T-helper 2 cell (primary cell): ENCODE measurements at regions not wholly inside any gene's neighbourhood (a gene's known extent, or its start where the extent isn't known, plus 50 kb on each side); places are given as distances from the start of the nearest gene placed in this dataset.
"Not testable (repeated sequence)": the region's sequence is repeated elsewhere in the genome, so short reads cannot be mapped to it uniquely, and the experiment has no call there.

Experiments used
- DNase-seq, 5 experiments: peaks; one replicate each; pipeline versions ENCODE4 v3.0.0 to v3.0.0-alpha.2; 2012 to 2022

DNA sequence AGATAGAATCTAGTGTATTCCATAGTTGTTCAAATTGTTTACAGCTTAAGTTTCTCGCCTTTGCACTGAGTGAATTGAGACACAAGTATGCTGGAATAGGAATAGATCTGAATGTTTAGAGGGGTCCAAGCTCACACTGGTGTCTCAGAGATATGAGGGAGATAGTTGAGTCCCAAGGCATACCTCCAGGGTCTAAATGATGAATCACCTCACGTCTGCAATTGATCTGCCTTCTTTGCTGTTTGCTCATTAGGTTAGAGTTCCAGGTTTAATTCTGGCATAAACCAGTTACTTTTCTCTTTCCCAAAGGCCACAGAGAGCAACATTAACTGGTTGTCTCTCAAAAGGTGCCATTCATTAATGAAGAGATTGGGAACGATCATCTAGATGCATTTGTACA is 106.3 kb upstream of the MME start:
- no peak for DNase-seq

DNA sequence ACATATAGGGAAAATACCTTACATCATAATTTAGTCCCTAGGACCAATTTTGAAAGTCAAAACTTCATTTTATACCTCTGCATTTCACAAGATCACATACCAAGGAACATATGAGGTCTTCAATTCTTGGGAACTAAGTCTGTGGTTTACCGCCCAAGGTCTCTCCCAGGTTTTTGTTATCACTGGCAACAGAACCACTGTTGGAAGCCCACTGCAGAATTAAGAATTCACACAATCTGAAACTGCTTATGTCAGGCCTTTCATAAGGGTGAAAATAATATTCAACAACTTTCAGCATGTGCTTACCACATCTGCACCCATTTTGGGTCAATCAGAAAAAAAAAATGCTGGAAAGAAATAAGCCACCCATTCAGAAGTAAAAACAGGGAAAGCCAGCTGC is 107.2 kb upstream of the MME start:
- DNase-seq, result no peak

DNA sequence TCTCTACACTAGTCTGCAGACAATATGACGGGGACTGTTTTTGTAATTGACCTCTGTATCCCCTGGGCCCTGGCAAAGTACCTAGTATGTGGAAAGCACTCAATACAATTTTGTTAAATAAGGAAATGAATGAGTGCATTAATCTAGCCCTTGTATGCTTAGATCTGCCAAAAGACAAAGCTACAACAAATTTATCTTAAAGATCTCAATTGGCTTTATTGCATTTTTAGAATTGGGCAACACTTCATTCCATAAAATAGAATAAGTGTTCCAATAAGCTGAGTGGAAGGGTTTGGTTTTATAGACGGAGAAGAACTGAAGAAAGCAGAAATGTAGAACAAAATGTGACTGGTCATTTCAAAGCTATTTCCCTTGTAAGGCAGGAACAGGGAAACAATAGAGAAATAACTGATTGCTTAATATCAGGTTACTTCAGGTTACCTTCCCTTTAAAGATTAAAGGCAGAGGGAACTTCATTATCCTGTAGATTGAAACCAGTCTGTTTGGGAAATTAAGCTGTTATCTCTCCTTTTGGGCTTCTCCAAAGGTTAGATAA is 108.3 kb upstream of the MME start:
- DNase-seq, result no peak

DNA sequence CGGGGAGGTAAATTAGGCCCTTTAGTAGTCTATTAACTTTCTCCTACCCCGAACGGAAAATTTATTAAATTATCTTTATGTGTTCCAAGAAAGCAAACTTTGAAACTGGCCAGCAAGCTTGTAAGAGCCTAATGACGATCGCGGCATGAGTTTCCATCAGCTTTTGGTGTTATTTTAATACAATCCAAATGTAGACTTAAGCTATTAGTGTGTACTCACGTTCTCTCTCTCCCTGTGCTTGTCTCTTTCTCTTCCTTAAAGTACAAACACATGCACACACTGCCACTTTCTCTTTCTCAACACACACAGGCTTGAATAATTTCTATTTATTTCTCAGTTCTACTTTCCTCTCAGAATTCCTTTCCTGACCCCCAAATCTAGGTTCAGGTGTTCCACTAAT is 108.8 kb upstream of the MME start:
- DNase-seq, result no peak

DNA sequence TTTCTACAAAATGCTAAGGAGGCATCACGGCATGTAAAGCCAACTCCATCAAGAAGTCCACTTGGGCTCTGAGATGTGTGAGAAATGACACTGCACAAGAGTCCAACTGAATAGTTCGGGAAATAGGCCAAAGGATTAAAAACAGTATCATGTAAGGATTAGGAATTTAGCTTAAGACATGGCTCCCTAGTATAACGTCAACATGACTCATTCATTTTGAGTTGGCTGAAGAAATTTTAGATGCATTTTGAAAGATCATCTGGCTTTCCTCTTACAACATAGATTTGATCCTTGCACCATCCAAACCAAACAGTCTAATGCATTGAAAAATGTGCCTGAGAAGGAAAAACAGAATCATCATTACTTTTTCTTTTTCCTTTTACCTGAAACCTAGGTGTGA is 109.3 kb upstream of the MME start:
- DNase-seq, result no peak

DNA sequence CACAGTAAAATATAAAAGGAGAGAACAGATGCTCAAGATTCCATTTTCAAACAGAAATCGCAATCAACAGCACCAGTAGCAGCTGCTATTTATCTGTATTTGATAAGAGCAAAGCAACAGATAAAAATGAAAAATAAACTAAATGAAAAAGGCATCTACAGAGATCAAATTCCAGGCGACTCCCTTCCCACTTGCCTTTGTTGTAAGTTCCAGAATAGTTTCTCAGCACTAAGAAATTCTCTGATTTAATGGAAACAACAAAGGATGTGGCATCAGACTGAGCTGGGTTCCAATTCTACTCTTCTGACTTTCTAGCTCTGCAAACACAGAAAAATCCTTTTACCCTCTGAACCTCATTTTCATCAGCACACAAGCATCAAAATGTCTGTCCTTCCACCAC is 110.8 kb upstream of the MME start:
- DNase-seq, result no peak

DNA sequence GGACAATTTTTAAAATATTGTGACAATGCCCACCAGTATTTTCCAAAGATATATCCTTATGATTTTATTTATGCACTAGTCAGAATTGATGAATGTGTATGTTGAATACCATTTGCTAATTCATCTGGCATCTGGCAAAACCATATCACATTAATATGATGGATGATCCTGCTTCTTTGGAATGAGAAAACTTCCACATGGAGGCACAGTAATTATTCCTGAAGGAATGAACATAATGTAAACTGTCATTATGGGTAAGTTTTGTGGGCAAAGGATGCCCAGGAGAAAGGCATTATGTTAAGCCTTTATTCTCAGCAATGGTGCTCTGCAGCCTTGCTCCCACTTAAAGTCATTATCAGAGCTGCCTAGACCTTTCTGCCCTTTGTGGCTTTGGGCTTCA is 113.0 kb upstream of the MME start:
- DNase-seq, result no peak

DNA sequence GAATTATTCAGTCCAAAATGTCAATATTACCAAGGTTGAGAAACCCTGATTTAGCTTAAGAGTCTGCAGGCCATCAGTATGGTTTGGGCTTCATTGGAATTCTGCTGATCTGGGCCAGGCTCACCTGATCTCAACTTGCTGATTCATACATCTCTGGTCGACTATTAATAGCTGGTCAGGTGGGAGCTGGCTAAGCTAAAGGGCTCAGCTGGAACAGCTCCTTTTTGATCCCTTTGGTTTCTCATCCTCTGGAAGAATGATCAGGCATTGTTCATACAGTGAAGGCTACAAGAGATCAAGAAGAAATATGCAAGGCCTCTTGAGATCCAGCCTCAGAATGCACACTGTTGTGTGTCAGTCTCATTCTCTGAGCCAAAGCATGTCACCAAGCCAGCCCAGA is 123.3 kb upstream of the MME start:
- no peak for DNase-seq

DNA sequence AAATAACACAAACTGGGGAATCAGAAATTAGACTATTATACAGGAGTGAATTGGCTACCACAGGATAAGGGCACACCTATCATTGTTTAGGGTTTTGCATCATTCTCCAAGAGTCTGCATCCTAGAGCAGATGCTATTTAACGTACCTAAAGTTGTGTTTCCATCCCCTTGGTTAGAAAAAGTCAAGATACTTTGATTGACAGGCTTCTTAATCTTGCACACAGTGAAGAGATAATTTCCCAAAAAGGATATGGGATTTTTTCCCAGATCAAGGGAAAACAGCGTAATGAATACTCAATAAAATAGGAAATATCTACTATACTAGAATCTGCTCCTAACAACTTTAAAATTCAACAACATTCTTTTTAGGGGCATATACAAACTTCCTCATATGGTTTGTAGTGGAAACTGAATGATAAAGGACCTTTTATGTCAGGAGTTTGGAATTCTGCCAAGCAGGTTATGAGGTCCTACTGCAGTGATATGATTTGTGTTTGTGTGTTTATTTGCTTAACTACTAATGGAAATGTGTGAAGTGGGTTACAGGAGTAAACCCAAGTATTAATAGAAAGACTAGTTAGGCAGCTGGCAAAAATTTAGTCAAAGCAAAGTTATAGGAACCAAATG is 124.1 kb upstream of the MME start:
- DNase-seq, result no peak

DNA sequence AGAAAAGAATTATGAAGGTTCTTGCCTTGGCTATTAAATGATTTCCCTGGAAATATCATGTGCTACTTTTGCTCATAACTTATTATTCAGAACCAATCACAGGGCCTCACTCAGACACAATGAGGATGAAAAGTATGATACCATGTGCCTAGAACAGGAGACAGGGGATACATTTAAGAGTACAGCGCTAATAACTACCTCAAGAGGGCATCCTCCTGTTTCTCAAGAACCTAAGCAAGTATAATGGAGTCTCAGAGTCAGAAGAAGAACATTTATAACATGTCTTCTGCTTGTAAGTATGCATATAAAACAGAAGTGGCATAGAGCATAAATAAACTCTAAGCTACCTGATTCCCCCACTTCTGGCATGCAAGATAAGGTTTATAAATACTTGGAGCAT is 125.4 kb upstream of the MME start:
- DNase-seq, result no peak

DNA sequence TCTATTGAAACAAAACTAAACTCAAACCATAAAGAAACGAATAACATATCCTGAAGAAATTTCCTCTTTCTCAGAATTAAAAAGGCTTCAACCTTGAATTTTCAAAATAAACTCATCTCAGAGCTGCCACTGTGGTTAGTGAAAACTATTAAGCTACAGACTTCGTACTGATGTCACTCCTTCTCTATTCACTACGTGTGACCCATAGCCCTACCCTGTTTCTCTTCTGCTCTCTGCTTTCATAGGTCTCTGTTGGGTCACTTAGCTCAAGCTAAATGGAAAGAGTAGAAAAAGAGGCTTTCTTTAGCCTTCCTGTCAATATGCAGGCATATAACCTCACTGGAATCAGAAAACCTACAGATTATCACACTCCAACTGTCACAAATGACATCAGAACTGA is 126.6 kb upstream of the MME start:
- no peak for DNase-seq

DNA sequence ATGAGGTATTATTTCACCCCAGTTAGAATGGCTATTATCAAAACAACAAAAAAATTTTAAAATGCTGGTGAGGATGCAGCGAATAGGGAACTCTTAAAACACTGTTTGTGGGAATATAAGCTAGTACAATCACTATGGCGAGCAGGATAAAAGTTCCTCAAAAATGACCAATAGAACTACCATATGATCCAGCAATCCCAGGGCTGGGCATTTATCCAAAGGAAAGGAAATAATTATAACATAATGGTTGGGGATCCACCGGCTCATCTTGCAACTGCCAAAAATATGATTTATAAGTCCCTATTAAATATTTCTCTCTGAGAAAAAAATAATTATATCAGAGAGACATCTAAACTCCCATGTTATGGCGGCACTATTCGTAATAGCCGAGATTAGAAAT is 127.6 kb upstream of the MME start:
- no peak for DNase-seq

DNA sequence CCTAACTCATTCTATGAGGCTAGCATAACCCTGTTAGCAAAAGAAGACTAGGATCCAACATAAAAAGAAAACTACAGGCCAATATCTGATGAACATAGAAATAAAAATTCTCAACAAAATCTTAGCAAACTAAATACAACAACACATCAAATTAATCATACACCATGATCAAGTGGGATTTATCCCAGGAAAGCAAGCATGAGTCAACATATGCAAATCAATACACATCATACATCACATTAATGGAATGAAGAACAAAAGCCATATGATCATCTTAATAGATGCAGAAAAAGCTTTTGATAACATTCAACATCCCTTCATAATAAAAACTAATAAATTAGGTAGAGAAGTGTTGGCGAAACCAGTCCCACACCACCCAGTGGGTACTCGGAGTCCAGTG is 136.1 kb upstream of the MME start:
- no peak for DNase-seq

DNA sequence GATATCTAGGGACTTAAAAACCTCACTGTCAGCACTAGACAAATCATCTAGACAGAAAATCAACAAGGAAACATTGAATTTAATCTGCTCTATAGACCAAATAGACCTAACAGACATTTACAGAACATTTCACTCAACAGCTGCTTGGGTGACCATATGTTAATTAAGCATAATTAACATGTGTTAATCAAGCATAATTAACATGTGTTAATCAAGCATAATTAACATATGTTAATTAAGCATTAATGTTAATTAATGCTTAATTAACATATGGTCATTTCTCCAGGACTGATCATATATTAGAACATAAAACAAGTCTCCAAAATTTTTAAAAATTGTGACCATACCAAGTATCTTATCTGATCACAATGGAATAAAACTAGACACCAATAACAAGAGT is 137.3 kb upstream of the MME start:
- no peak for DNase-seq

DNA sequence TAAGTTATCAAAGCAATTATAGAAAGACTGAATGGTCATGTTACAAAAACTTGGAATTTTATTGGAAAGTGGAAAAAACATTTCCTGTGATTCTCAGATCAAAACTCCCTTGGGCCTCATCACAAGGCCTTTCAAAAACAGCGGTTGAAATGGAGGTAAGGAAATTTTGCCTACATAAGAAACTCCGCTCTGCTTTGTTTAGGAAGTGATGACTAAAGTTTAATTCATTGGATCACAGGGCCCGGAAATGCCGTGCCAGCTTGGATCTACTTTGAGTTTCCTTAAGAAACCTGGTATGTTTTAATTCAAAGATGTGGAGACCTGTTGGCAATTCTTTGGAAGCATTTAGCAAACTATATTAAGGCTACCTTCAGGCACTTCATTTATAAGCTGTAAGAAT is 143.9 kb upstream of the MME start:
- DNase-seq, result no peak

DNA sequence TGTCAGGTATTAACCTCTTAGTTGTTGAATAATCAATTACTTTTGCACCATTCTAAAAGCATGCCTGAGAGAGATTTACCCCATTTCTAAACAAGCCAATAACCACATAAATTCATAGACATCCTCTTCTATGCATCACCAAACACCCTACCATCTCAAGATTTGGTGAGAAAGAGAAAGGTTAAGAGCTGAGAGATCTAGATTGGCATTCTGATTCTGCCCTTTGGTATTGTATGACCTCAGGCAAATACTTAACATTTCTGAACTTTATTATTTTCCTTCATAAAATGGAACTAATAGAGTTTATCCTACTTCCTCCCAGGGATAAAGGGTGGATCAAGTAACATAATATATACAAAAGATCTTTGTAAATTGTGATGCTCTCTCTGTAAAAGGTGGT is 146.5 kb upstream of the MME start:
- no peak for DNase-seq

DNA sequence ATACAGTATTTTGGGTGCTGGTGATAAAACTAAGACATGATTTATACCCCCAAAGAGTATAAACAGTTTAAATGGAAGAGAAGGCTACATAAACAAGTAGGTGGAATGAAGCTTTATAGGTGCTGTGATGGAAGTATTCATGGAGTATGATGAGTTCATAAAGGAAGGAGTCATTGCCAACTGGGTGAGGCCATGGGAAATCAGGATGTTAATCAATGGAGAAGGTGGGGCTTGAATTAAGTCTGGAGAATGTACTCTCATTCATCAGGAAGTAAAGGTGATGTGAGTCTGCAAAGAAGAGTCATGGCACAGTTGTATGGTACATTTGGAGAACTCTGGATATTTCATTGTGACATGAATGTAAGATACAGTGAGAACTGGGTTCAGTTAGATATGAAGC is 147.5 kb upstream of the MME start:
- DNase-seq, result no peak

DNA sequence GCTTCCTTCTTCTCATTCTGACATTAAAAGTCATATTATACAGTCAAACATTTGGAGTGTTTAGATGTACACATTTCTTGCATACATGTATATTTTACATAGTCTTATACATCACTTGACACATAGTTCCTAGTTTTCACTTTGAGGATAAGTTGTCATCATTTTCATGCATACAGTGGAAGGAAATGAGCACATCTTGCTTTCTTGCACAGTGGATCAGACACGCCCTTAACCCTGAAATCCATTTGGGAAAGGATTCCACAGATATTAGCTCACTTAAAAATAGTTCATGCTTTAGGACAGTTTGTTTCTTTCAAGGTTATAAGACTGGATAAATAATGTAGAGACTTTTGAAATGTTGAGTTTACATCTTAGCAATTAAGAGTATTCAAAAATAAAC is 148.6 kb upstream of the MME start:
- no peak for DNase-seq

DNA sequence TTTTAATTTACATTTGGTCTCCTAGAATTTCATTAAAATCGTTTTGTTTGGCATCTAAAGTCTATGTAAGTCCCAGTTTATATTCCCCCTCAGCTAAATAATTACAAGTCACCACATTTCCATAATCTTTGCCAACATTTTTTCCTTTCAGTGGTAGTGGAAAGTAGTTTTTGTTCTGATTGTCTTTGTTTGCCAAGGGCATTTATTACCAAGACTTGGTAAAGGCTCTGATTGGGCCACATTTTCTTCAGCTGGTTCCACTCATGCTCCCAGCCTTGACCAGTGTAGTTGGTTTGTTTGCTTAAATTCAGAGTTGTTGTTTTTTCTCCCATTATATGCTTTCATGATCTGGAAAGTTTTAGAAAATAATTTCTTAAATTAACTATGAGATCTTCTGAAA is 153.4 kb upstream of the MME start:
- no peak for DNase-seq

DNA sequence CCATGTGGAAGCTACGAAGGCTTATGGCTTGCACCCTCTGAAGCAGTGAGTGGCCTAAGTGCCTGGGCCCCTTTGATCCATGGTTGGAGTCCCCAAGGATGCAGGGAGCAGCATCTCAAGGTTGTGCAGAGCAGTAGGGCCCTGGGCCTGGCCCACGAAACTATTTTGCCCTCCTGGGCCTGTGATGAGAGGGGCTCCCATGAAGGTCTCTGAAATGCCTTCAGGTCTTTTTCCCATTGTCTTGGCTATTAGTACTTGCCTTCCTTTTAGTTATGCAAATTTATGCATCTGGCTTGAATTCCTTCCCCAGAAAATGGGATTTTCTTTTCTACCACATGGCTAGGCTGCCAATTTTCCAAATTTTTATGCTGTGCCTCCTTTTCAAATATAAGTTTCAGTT is 158.8 kb upstream of the MME start:
- DNase-seq, result no peak

DNA sequence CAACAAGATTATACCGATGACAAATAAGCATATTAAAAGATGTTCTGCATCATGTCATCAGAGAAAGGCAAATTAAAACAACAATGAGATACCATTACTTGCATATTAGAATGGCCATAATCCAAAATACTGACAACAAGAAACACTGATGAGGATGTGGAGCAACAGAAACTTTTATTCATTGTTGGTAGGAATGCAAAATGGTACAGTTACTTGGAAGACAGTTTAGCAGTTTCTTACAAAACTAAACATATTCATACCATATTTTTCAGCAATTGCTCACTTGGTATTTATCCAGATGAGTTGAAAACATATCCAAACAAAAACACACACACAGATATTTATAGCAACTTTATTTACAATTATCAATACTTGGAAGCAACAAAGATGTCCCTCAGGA is 160.9 kb upstream of the MME start:
- DNase-seq, result no peak

DNA sequence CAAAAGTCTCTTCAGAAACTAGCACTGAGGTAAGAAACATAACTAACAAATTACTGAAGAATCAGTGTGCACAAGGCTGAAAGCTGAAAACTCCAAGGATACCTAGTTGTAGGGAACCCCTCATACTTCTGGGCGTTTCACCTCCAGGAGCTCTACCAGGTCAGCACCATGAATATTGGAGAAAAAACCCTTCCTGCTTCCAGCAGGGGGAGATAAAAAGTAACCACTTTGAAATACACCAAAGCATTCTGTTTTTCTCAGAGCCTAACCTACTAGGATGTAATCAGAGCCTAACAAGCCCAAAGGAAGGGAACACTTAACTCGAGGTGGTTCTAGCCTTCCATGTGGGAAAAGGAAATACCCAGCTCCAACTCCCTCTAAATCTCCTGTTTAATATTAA is 175.8 kb upstream of the MME start:
- no peak for DNase-seq

DNA sequence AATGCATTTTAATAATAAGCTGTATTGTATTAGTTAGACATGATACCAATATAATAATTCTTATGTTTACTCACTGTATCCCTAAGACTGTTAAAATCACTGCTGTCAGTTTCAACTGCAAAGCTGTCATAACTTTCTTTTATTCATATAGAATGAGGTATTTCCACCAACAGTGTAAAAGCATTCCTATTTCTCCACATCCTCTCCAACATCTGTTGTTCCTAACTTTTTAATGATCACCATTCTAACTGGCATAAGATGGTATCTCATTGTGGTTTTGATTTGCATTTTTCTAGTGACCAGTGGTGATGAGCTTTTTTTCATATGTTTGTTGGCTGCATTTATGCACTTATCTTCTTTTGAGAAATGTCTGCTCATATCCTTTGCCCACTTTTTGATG is 177.6 kb upstream of the MME start:
- DNase-seq, result not testable (repeated sequence)

DNA sequence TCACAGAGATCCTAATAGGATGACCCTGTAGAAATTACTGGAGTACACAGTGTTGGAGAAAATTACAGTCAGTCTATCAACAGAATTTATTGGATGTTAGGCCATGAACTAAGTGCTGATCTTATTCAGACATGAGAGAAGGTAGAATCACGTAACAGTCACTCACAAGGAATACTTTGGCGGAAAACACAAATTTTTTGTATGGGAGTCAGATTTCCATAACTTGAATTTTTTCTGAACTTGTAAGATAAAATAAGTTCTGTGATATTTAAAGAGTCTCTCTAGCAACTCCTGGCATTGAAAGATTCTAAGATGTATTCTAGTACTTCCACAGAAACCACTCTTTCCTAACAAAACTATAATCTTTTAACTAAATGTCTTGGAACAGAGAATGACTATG is 178.8 kb upstream of the MME start:
- no peak for DNase-seq

DNA sequence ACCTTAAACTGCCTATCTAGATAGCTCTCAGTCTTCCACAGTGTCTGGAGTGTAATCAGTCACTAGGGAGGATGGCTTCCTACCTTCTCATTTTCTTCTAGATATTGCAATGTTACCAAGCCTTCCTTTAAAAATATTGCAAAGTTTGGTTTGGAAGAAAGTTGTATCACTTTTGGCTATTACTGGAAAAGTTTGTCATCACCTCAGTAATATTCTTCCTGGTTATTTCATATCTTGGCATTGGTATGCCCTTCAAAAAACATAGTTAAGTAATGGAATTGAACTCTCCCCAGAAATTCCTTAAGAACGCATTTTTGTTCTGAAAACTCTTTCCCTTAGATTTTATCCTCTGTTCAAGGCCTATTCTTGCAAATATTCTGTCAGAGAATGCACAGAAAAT is 179.3 kb upstream of the MME start:
- DNase-seq, result no peak

DNA sequence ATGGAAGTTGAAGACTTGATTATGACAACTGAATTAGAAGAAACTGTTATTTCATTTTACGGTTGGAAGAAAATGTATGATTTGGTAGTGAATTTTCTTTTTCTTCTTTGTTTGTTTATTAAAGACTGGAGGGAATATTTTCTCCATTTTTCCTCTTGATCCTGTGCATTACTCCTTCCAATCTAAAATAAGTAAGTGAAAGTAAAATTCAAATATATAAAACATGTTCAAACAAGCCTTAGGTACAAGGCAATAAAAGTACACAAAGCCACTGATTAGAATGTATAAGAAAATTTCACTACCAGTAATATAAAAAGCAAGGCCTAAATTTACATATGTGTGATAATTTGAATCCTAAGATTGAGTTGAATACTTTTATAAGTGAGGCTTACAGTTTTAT is 181.2 kb upstream of the MME start:
- no peak for DNase-seq
